Mesendoderm (in vitro differentiated cells): ENCODE measurements at regions not wholly inside any gene's neighbourhood (a gene's known extent, or its start where the extent isn't known, plus 50 kb on each side); places are given as distances from the start of the nearest gene placed in this dataset.
A peak's percentile ranks its signal among the peaks of the same experiment; 100 is the strongest.

Source experiments
- DNase-seq: peaks from one replicate; pipeline ENCODE4 v3.0.0; 2013
- H2AK5ac ChIP-seq: 2 replicates; pipeline ENCODE4 v1.6.1; 2013; ENCODE audit warnings: low read length, inconsistent platforms
- H2BK120ac ChIP-seq: 2 replicates; pipeline ENCODE4 v1.6.1; 2013; ENCODE audit warnings: low read depth, mild to moderate bottlenecking, low read length, moderate library complexity, mixed read lengths
- H2BK15ac ChIP-seq: replicated peaks from 2 replicates; pipeline ENCODE4 v1.6.1; 2013; ENCODE audit warnings: low read depth, mild to moderate bottlenecking, moderate library complexity
- H2BK5ac ChIP-seq: 2 replicates; pipeline ENCODE4 v1.6.1; 2013; ENCODE audit warnings: low read length, inconsistent platforms
- H3K18ac ChIP-seq: 2 replicates; pipeline ENCODE4 v1.6.1; 2013; ENCODE audit warnings: mild to moderate bottlenecking, low read length, mixed read lengths
- H3K23ac ChIP-seq: one replicate; pipeline ENCODE4 v1.6.1; 2013; ENCODE audit warnings: low read length
- H3K27ac ChIP-seq: 2 replicates; pipeline ENCODE4 v1.5.1; 2013; ENCODE audit warnings: low read depth, mild to moderate bottlenecking, inconsistent platforms, low read length, moderate library complexity
- H3K27me3 ChIP-seq: 2 replicates; pipeline ENCODE4 v1.6.1; 2013; ENCODE audit warnings: low read length, control low read depth, mild to moderate bottlenecking, inconsistent platforms; ENCODE audit not compliant: insufficient read depth, poor library complexity
- H3K36me3 ChIP-seq: 2 replicates; pipeline ENCODE4 v1.6.1; 2013; ENCODE audit warnings: low read length, inconsistent platforms; ENCODE audit not compliant: control insufficient read depth, insufficient read depth
- H3K4ac ChIP-seq: one replicate; pipeline ENCODE4 v1.6.1; 2013; ENCODE audit warnings: low read depth, mild to moderate bottlenecking, low read length, moderate library complexity
- H3K4me1 ChIP-seq: 2 replicates; pipeline ENCODE4 v1.6.1; 2013; ENCODE audit warnings: low read depth, low read length, inconsistent platforms; ENCODE audit not compliant: control insufficient read depth
- H3K4me2 ChIP-seq: 2 replicates; pipeline ENCODE4 v1.6.1; 2013; ENCODE audit warnings: low read length
- H3K4me3 ChIP-seq: 2 replicates; pipeline ENCODE4 v1.5.1; 2013; ENCODE audit warnings: mild to moderate bottlenecking, low read length
- H3K56ac ChIP-seq: one replicate; pipeline ENCODE4 v1.6.1; 2013; ENCODE audit warnings: low read length
- H3K79me1 ChIP-seq: 2 replicates; pipeline ENCODE4 v1.6.1; 2013; ENCODE audit warnings: low read length, inconsistent platforms
- H3K79me2 ChIP-seq: 2 replicates; pipeline ENCODE4 v1.6.1; 2013; ENCODE audit warnings: mild to moderate bottlenecking, low read length; ENCODE audit not compliant: control insufficient read depth, insufficient read depth
- H3K9ac ChIP-seq: 2 replicates; pipeline ENCODE4 v1.6.1; 2013; ENCODE audit warnings: low read length, inconsistent platforms
- H4K5ac ChIP-seq: one replicate; pipeline ENCODE4 v1.6.1; 2013; ENCODE audit warnings: low read length
- H4K8ac ChIP-seq: one replicate; pipeline ENCODE4 v1.6.1; 2013; ENCODE audit warnings: low read depth, mild to moderate bottlenecking, control low read depth, low read length, moderate library complexity
- WGBS: extraction: QIAGEN DNeasy Blood & Tissue Kit; methylation state at CpG from one replicate; pipeline ENCODE4 v1.1.7; 2013; ENCODE audit warnings: low lambda C conversion rate, missing lambda C conversion rate; ENCODE audit not compliant: insufficient coverage; ENCODE audit errors: extremely low coverage; 5-methylcytosine and 5-hydroxymethylcytosine counted together

DNA sequence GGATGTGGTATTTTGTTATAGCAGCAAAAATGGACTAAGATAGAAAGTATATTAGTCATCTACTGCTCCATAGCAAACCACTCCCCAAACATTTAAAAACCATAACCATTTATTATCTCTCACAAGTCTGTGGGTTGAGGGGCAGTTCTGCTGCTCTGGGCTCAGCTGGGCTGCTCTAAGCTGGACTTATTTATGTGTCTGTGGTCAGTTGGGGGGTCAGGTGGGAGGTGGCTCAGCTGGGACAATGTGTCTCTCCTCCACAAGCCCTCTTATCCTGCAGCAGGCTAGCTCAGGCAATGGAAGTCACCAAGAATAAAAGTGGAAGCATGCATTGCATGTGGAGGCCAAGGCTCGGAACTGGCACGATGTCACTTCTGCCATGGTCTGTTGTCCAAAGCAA, 226.1 kb upstream of the N4BP1 start:
- Histone ChIP-seq H3K27ac (no peak overlapping the region), H3K79me2 (no peaks in the 10 kb centered on the region), H3K27me3 (no peaks in the 10 kb centered on the region), H3K36me3 (no peaks in the 10 kb centered on the region), H3K9ac (no peak overlapping the region), H3K4me2 (no peak overlapping the region), H2BK15ac (no peak overlapping the region), H3K4me3 (no peak overlapping the region), H3K4me1 (peaks cover 1% of the 10 kb centered on the region), H3K56ac (no peak overlapping the region), H3K23ac (no peak overlapping the region), H4K5ac (no peak overlapping the region), H3K79me1 (no peaks in the 10 kb centered on the region), H2AK5ac (no peak overlapping the region), H3K18ac (no peak overlapping the region), H3K4ac (no peak overlapping the region), H2BK5ac (no peak overlapping the region), H4K8ac (no peak overlapping the region), H2BK120ac (no peak overlapping the region)
- DNase-seq: no peak
- no CpG with 5 or more reads among the region's 2 CpGs for WGBS

GRCh38 chr16:48834576-48834975, 224.6 kb upstream of the N4BP1 start:
- Histone ChIP-seq H2AK5ac (no peak overlapping the region), H3K9ac (no peak overlapping the region), H3K36me3 (no peaks in the 10 kb centered on the region), H3K4me2 (no peak overlapping the region), H2BK5ac (no peak overlapping the region), H3K27ac (no peak overlapping the region), H2BK15ac (no peak overlapping the region), H4K8ac (no peak overlapping the region), H3K79me1 (no peaks in the 10 kb centered on the region), H4K5ac (no peak overlapping the region), H3K27me3 (no peaks in the 10 kb centered on the region), H3K4me1 (peaks cover 1% of the 10 kb centered on the region), H3K18ac (no peak overlapping the region), H3K4ac (no peak overlapping the region), H3K4me3 (no peak overlapping the region), H3K79me2 (no peaks in the 10 kb centered on the region), H3K23ac (no peak overlapping the region), H3K56ac (no peak overlapping the region), H2BK120ac (no peak overlapping the region)
- WGBS: no CpG with 5 or more reads among the region's 1 CpG
- DNase-seq: peak; percentile 32

- WGBS: no CpG with 5 or more reads among the region's 2 CpGs
- H2AK5ac ChIP-seq: no peak overlapping the region
Measured at GRCh38 chr16:48833461-48833860, 223.5 kb upstream of the N4BP1 start.

DNA sequence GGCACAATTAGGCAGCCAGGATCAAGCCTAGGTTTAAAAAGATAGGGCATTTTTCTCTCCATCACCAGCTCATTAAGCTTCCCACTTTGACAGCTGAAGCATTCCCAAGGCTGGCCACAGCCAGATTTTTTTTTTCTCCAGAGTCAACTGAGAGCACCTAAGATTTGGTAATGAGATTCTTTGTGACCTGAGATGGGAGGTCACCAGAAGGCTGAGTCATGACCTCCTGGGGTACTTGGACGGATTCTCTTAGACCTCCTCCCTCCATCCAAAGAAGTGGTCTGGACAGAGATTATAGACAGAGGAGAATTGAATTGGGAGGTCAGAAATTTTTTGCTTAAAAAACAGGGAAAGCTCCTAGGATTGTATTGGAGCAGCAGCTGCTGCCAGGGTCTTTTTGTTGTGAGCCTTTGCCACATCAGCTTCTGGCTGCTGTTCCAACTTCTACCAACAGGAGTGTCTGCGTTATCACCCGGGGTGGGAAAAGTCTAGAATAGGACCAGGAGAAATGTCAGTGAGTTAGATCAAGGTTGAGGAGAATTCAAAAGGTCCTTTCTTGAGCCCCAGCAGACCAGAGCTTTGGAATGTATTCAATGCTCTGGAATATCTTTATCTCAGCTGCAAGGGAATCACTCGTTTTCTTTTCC, 221.2 kb upstream of the N4BP1 start:
- no peak overlapping the region for H4K5ac ChIP-seq
- no peak overlapping the region for H2BK5ac ChIP-seq
- peaks cover 1% of the 10 kb centered on the region for H3K4me1 ChIP-seq
- H3K9ac ChIP-seq: no peak overlapping the region
- no peaks in the 10 kb centered on the region for H3K27me3 ChIP-seq
- H2BK15ac ChIP-seq: no peak overlapping the region
- H3K18ac ChIP-seq: no peak overlapping the region
- no peak overlapping the region for H3K4me3 ChIP-seq
- H3K79me2 ChIP-seq: no peaks in the 10 kb centered on the region
- H2AK5ac ChIP-seq: no peak overlapping the region
- H2BK120ac ChIP-seq: no peak overlapping the region
- H3K27ac ChIP-seq: no peak overlapping the region
- peak; percentile 70 for DNase-seq
- H3K56ac ChIP-seq: no peak overlapping the region
- no peak overlapping the region for H3K4me2 ChIP-seq
- H3K79me1 ChIP-seq: no peaks in the 10 kb centered on the region
- no peak overlapping the region for H3K23ac ChIP-seq
- H3K4ac ChIP-seq: no peak overlapping the region
- H4K8ac ChIP-seq: no peak overlapping the region
- no CpG with 5 or more reads among the region's 4 CpGs for WGBS
- H3K36me3 ChIP-seq: no peaks in the 10 kb centered on the region

More at GRCh38 chr16:48833461-48833860, 223.5 kb upstream of the N4BP1 start:
- H3K36me3 ChIP-seq: no peaks in the 10 kb centered on the region
- no peak overlapping the region for H3K23ac ChIP-seq
- no peak overlapping the region for H4K8ac ChIP-seq
- H3K4ac ChIP-seq: no peak overlapping the region
- H2BK5ac ChIP-seq: no peak overlapping the region
- peaks cover 1% of the 10 kb centered on the region for H3K4me1 ChIP-seq
- no peak overlapping the region for H3K18ac ChIP-seq
- no peak overlapping the region for H3K27ac ChIP-seq
- H2BK15ac ChIP-seq: no peak overlapping the region
- H3K79me1 ChIP-seq: no peaks in the 10 kb centered on the region
- H3K56ac ChIP-seq: no peak overlapping the region
- H3K27me3 ChIP-seq: no peaks in the 10 kb centered on the region
- no peak overlapping the region for H4K5ac ChIP-seq
- peak; percentile 60 for DNase-seq
- H3K9ac ChIP-seq: no peak overlapping the region
- no peak overlapping the region for H2BK120ac ChIP-seq
- no peak overlapping the region for H3K4me2 ChIP-seq
- H3K79me2 ChIP-seq: no peaks in the 10 kb centered on the region
- H3K4me3 ChIP-seq: no peak overlapping the region

GRCh38 chr16:48829336-48830310, 219.6 kb upstream of the N4BP1 start:
- Histone ChIP-seq H2BK120ac (no peak overlapping the region), H2AK5ac (no peak overlapping the region), H3K4me3 (no peak overlapping the region), H3K4ac (no peak overlapping the region), H3K23ac (no peak overlapping the region), H3K4me2 (no peak overlapping the region), H3K18ac (no peak overlapping the region), H4K8ac (no peak overlapping the region), H3K36me3 (no peaks in the 10 kb centered on the region), H3K9ac (no peak overlapping the region), H3K4me1 (peaks cover 1% of the 10 kb centered on the region), H4K5ac (no peak overlapping the region), H3K27me3 (no peaks in the 10 kb centered on the region), H2BK15ac (no peak overlapping the region), H3K56ac (no peak overlapping the region), H3K79me2 (no peaks in the 10 kb centered on the region), H3K27ac (no peak overlapping the region), H2BK5ac (no peak overlapping the region), H3K79me1 (no peaks in the 10 kb centered on the region)
- WGBS: no CpG with 5 or more reads among the region's 12 CpGs
- no peak for DNase-seq
